ENCODE measurements at regions not wholly inside any gene's neighbourhood (a gene's known extent, or its start where the extent isn't known, plus 50 kb on each side); places are given as distances from the start of the nearest gene placed in this dataset.

- no peak overlapping the region for H3K27ac ChIP-seq (ENCODE audit: low read depth, low read length)
- intact Hi-C loops (cut with micrococcal nuclease), result no loop called here
- ChIA-PET POLR2A (no interaction called here), CTCF (no interaction called here), RAD21 (ENCODE audit: low non-redundant PET in 1 of 2, low total read pairs in 2 of 2, uncharacterized antibody in 2 of 2, unreplicated experiment in 2 of 2) (no interaction called here)
- H3K4me3 ChIP-seq (replicated peaks in 1 of 2; ENCODE audit: low read depth in 1 of 2, low read length in 2 of 2), result no peak overlapping the region
- H3K9me2 ChIP-seq (ENCODE audit: insufficient read depth), result no peaks in the 10 kb centered on the region
- H3K9ac ChIP-seq (ENCODE audit: low read length), result no peak overlapping the region
- H4K20me1 ChIP-seq (ENCODE audit: insufficient read depth), result no peaks in the 10 kb centered on the region
- no peaks in the 10 kb centered on the region for H3K4me1 ChIP-seq (ENCODE audit: control insufficient read depth in 1 of 2, insufficient read depth in 2 of 2, low read length in 2 of 2)
- no TSS peak for BruUV-seq (replicated peaks)
- ATAC-seq (no peak), DNase-seq (ENCODE audit: low read depth, low spot score) (no peak)
- TF ChIP-seq REST (IDR thresholded peaks at IDR 0.05; ENCODE audit: low read depth), result no peak
- no peak for TF ChIP-seq ATF3 (IDR thresholded peaks at IDR 0.05)
- no peak for TF ChIP-seq CEBPB (IDR thresholded peaks at IDR 0.05; ENCODE audit: low read depth)
- TF ChIP-seq EZH2phosphoT487 (IDR thresholded peaks at IDR 0.05; ENCODE audit: borderline replicate concordance), result no peak
- TF ChIP-seq POLR2AphosphoS5 (IDR thresholded peaks at IDR 0.05; ENCODE audit: low read depth, low read length), result no peak
- TF ChIP-seq ZFX (IDR thresholded peaks at IDR 0.05), result no peak
- no peak for TF ChIP-seq ELF1 (IDR thresholded peaks at IDR 0.05; ENCODE audit: borderline replicate concordance, low read depth)
- no peak for TF ChIP-seq CTCF (IDR thresholded peaks at IDR 0.05 in 2 of 3, conservative IDR thresholded peaks at IDR 0.05 in 1 of 3; ENCODE audit: borderline replicate concordance in 1 of 3, insufficient read depth in 1 of 3, low read depth in 2 of 3, low read length in 2 of 3)
- TF ChIP-seq FOSL1 (IDR thresholded peaks at IDR 0.05; ENCODE audit: low read depth), result no peak
- TF ChIP-seq SRF (IDR thresholded peaks at IDR 0.05; ENCODE audit: low read depth), result no peak
- TF ChIP-seq ZBTB33 (IDR thresholded peaks at IDR 0.05; ENCODE audit: extremely low read depth, insufficient replicate concordance, low read length), result no peak
- TF ChIP-seq POLR2A (IDR thresholded peaks at IDR 0.05; ENCODE audit: borderline replicate concordance, extremely low read depth, insufficient read depth, insufficient read length), result no peak
- no peak for TF ChIP-seq YY1 (IDR thresholded peaks at IDR 0.05; ENCODE audit: extremely low read depth, insufficient replicate concordance, low read depth, low read length)
- peaks cover 12 to 29% of the 10 kb centered on the region in 2 experiments; a peak in 2 of 4 replicates for H3K9me3 ChIP-seq (ENCODE audit: control insufficient read depth in 1 of 2, insufficient read depth in 1 of 2, low read depth in 1 of 2, low read length in 2 of 2)
- H3K4me2 ChIP-seq (ENCODE audit: low read length), result no peak overlapping the region
- no peaks in the 10 kb centered on the region for H3K27me3 ChIP-seq (ENCODE audit: insufficient read depth, low read length)
- no peaks in the 10 kb centered on the region for H3K79me2 ChIP-seq (ENCODE audit: insufficient read depth, low read length)
- H3K36me3 ChIP-seq (ENCODE audit: control insufficient read depth in 1 of 2, insufficient read depth in 2 of 2, low read length in 2 of 2), result no peaks in the 10 kb centered on the region
- H2AFZ ChIP-seq (ENCODE audit: low read depth, low read length, poor library complexity, severe bottlenecking), result no peak overlapping the region
Measured at GRCh38 chr2:6078414-6078813, 386.2 kb downstream of the SOX11 start.

Measured in HCT116 (cell line).